Neuronal stem cell (in vitro differentiated cells): ENCODE measurements at regions not wholly inside any gene's neighbourhood (a gene's known extent, or its start where the extent isn't known, plus 50 kb on each side); places are given as distances from the start of the nearest gene placed in this dataset.

Experiments
- DNase-seq: peaks from one replicate; pipeline ENCODE4 v3.0.0-alpha.2; 2013; ENCODE audit warnings: low spot score
- H2AFZ ChIP-seq: one replicate; pipeline ENCODE4 v1.6.1; 2013; ENCODE audit warnings: mild to moderate bottlenecking, low read length, inconsistent platforms
- H2AK5ac ChIP-seq: 2 replicates; pipeline ENCODE4 v1.6.1; 2013; ENCODE audit warnings: low read depth, mild to moderate bottlenecking, inconsistent platforms, low read length, moderate library complexity, mixed read lengths
- H2BK120ac ChIP-seq: 2 replicates; pipeline ENCODE4 v1.6.1; 2013; ENCODE audit warnings: low read depth, mild to moderate bottlenecking, inconsistent platforms, low read length, moderate library complexity, mixed read lengths
- H2BK12ac ChIP-seq: one replicate; pipeline ENCODE4 v1.6.1; 2013; ENCODE audit warnings: low read length, inconsistent platforms
- H2BK15ac ChIP-seq: 2 replicates; pipeline ENCODE4 v1.6.1; 2013; ENCODE audit warnings: mild to moderate bottlenecking, low read length, inconsistent platforms, mixed read lengths
- H2BK5ac ChIP-seq: one replicate; pipeline ENCODE4 v1.6.1; 2013; ENCODE audit warnings: inconsistent platforms, mild to moderate bottlenecking, low read length, moderate library complexity
- H3K14ac ChIP-seq: one replicate; pipeline ENCODE4 v1.6.1; 2013; ENCODE audit warnings: low read length, inconsistent platforms
- H3K18ac ChIP-seq: 2 replicates; pipeline ENCODE4 v1.6.1; 2013; ENCODE audit warnings: low read length, inconsistent platforms
- H3K23ac ChIP-seq: 2 replicates; pipeline ENCODE4 v1.6.1; 2013; ENCODE audit warnings: low read depth, mild to moderate bottlenecking, mixed read lengths, low read length, inconsistent platforms; ENCODE audit not compliant: poor library complexity
- H3K27ac ChIP-seq: replicated peaks from 3 replicates; pipeline ENCODE4 v1.5.1; 2013; ENCODE audit warnings: low read length, inconsistent platforms
- H3K27me3 ChIP-seq, 3 experiments: 2 replicates each; pipeline ENCODE4 v1.6.1; 2013; ENCODE audit warnings: low read length in 3 of 3, mild to moderate bottlenecking in 2 of 3, inconsistent platforms in 1 of 3, low read depth in 1 of 3, mixed read lengths in 1 of 3, moderate library complexity in 1 of 3; ENCODE audit not compliant: control insufficient read depth in 3 of 3, insufficient read depth in 3 of 3
- H3K36me3 ChIP-seq, 2 donors: replicated peaks in 1 of 2; 2 replicates each; pipeline ENCODE4 v1.6.1; 2013; ENCODE audit warnings: low read length in 2 of 2; ENCODE audit not compliant: control insufficient read depth in 2 of 2, insufficient read depth in 2 of 2
- H3K4ac ChIP-seq: 2 replicates; pipeline ENCODE4 v1.6.1; 2013; ENCODE audit warnings: inconsistent platforms, mild to moderate bottlenecking, low read length, moderate library complexity
- H3K4me1 ChIP-seq, 2 donors: 1 replicate in 1 of 2; 2 replicates in 1 of 2; pipeline ENCODE4 v1.6.1; 2013; ENCODE audit warnings: low read length in 2 of 2, low read depth in 1 of 2; ENCODE audit not compliant: control insufficient read depth in 2 of 2, insufficient read depth in 1 of 2
- H3K4me2 ChIP-seq: one replicate; pipeline ENCODE4 v1.6.1; 2013; ENCODE audit warnings: mild to moderate bottlenecking, low read length, inconsistent platforms; ENCODE audit not compliant: insufficient read depth, poor library complexity, severe bottlenecking
- H3K4me3 ChIP-seq, 2 donors: 2 replicates each; pipeline ENCODE4 v1.5.1; 2013; ENCODE audit warnings: low read length in 2 of 2, mild to moderate bottlenecking in 2 of 2, inconsistent platforms in 1 of 2, moderate library complexity in 1 of 2
- H3K79me1 ChIP-seq: one replicate; pipeline ENCODE4 v1.6.1; 2013; ENCODE audit warnings: low read depth, mild to moderate bottlenecking, inconsistent platforms, low read length, moderate library complexity
- H3K9ac ChIP-seq: one replicate; pipeline ENCODE4 v1.6.1; 2013; ENCODE audit warnings: mild to moderate bottlenecking, low read depth, low read length, inconsistent platforms; ENCODE audit not compliant: poor library complexity
- H3K9me3 ChIP-seq, 2 donors: replicated peaks in 1 of 2; 2 replicates each; pipeline versions ENCODE3 to v1.6.1; 2013; ENCODE audit warnings: low read length in 2 of 2, mild to moderate bottlenecking in 2 of 2, inconsistent platforms in 1 of 2, low read depth in 1 of 2, mixed read lengths in 1 of 2, moderate library complexity in 1 of 2; ENCODE audit not compliant: control insufficient read depth in 2 of 2, insufficient read depth in 1 of 2
- H4K8ac ChIP-seq: one replicate; pipeline ENCODE4 v1.6.1; 2013; ENCODE audit warnings: low read depth, mild to moderate bottlenecking, inconsistent platforms, low read length, moderate library complexity
- H4K91ac ChIP-seq: one replicate; pipeline ENCODE4 v1.6.1; 2013; ENCODE audit warnings: low read length, low read depth, mild to moderate bottlenecking, inconsistent platforms; ENCODE audit not compliant: poor library complexity
- WGBS, 2 donors: extraction: QIAGEN DNeasy Blood & Tissue Kit; methylation state at CpG; one replicate each; pipeline ENCODE4 v1.1.7; 2013; ENCODE audit warnings: missing lambda C conversion rate in 2 of 2, mixed read lengths in 1 of 2; ENCODE audit not compliant: insufficient read length in 2 of 2, insufficient replicate concordance in 1 of 2; ENCODE audit errors: extremely low coverage in 2 of 2; 5-methylcytosine and 5-hydroxymethylcytosine counted together

DNA sequence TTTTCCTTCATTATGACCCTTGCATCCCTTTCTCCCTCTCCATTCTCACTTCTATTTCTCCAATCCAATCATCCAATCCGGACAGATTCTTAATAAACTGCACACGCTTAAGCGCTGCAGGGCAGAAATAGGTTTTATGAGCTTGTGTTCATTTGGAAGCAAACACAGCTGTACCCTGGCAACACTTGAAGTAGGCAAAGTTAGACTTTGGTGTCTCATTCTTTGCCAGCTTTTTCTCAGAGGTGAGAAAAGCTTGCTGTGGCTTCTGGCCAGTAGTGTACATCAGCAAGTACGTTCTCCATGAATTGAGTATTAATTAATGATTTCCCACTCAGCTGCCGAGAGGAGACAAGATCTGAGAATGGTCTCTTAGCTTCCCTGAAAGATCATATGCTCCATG is 88.5 kb downstream of the FBXO4 start:
- H3K9ac ChIP-seq, result no peak overlapping the region

DNA sequence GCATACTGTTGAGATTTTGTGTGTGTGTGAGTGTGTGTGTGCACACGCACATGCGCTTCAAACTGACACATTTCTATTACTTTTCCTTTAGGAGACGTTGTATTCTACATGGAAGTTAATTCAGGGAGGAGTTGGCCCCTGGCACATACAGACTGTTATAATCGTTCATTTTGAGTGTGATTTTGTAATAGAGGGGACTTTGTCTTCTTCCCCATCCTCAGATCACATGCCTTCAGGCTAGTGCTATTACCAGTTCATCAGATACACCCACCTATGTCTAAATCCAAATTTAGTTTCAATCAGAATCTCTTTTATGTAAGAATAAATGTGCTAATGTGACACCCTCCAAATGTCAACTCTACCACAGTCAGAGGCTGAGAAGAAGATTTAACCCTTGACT is 90.2 kb downstream of the FBXO4 start:
- Histone ChIP-seq H3K4me1 (no peaks in the 10 kb centered on the region), H4K8ac (no peak overlapping the region), H3K23ac (no peak overlapping the region), H3K18ac (no peak overlapping the region), H4K91ac (no peak overlapping the region), H3K14ac (no peak overlapping the region), H3K9me3 (no peaks in the 10 kb centered on the region), H2BK12ac (no peak overlapping the region), H3K9ac (no peak overlapping the region), H2AK5ac (no peak overlapping the region), H2BK5ac (no peak overlapping the region), H3K4me2 (no peak overlapping the region), H2BK120ac (no peak overlapping the region), H3K36me3 (no peaks in the 10 kb centered on the region), H3K27me3 (no peaks in the 10 kb centered on the region), H3K27ac (no peak overlapping the region), H2AFZ (no peak overlapping the region), H2BK15ac (no peak overlapping the region), H3K4me3 (no peak overlapping the region), H3K79me1 (peaks cover 2% of the 10 kb centered on the region), H3K4ac (no peak overlapping the region)
- no peak for DNase-seq
- WGBS, 2 donors, result no CpG with 5 or more reads among the region's 4 CpGs

More for the DNA sequence above, 88.5 kb downstream of the FBXO4 start:
- no peak overlapping the region for H2AFZ ChIP-seq
- H3K4me1 ChIP-seq, result no peaks in the 10 kb centered on the region
- 100% methylated on average over 2 of the region's 5 CpGs; no CpG with 5 or more reads in 1 of the 2 donors for WGBS, 2 donors
- H3K14ac ChIP-seq, result no peak overlapping the region
- no peak overlapping the region for H3K23ac ChIP-seq
- H3K36me3 ChIP-seq, result no peaks in the 10 kb centered on the region
- H3K18ac ChIP-seq, result no peak overlapping the region
- H4K8ac ChIP-seq, result no peak overlapping the region
- no peak overlapping the region for H3K4ac ChIP-seq
- no peak overlapping the region for H2BK12ac ChIP-seq
- H4K91ac ChIP-seq, result no peak overlapping the region
- H3K79me1 ChIP-seq, result peaks cover 2% of the 10 kb centered on the region
- H3K27me3 ChIP-seq, result no peaks in the 10 kb centered on the region
- H3K4me3 ChIP-seq, result no peak overlapping the region
- no peak overlapping the region for H2AK5ac ChIP-seq
- no peak overlapping the region for H2BK5ac ChIP-seq
- no peak overlapping the region for H3K4me2 ChIP-seq
- H2BK15ac ChIP-seq, result no peak overlapping the region
- H3K9me3 ChIP-seq, result no peaks in the 10 kb centered on the region
- no peak overlapping the region for H2BK120ac ChIP-seq
- no peak for DNase-seq
- no peak overlapping the region for H3K27ac ChIP-seq

DNA sequence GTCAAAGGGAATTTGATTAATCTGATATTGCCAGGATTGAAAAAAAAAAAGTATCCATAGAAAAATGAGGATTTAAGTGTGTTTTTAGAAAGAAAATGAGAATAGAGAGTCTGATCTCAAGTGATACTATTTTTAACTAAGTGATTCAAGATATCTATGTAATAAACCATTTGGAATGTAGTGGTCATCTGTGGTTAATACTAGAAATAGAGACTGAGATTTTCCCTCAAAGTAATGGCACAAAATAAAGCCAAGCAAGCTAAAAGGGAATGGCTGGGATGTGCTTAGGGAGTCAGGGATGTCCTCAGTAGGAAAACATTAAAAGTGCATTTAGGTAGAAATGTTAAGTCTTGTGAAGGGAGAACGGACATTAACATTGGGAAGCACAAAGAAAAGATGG is 90.6 kb downstream of the FBXO4 start:
- Histone ChIP-seq H3K27me3 (no peaks in the 10 kb centered on the region), H2BK120ac (no peak overlapping the region), H2BK12ac (no peak overlapping the region), H3K18ac (no peak overlapping the region), H3K4me1 (no peaks in the 10 kb centered on the region), H2BK15ac (no peak overlapping the region), H3K4me3 (no peak overlapping the region), H2BK5ac (no peak overlapping the region), H3K79me1 (peaks cover 2% of the 10 kb centered on the region), H3K23ac (no peak overlapping the region), H3K36me3 (no peaks in the 10 kb centered on the region), H3K27ac (no peak overlapping the region), H3K14ac (no peak overlapping the region), H3K4ac (no peak overlapping the region), H3K4me2 (no peak overlapping the region), H3K9me3 (no peaks in the 10 kb centered on the region), H2AK5ac (no peak overlapping the region), H2AFZ (no peak overlapping the region), H4K8ac (no peak overlapping the region), H4K91ac (no peak overlapping the region), H3K9ac (no peak overlapping the region)
- no CpG with 5 or more reads among the region's 1 CpG for WGBS, 2 donors
- DNase-seq, result no peak

DNA sequence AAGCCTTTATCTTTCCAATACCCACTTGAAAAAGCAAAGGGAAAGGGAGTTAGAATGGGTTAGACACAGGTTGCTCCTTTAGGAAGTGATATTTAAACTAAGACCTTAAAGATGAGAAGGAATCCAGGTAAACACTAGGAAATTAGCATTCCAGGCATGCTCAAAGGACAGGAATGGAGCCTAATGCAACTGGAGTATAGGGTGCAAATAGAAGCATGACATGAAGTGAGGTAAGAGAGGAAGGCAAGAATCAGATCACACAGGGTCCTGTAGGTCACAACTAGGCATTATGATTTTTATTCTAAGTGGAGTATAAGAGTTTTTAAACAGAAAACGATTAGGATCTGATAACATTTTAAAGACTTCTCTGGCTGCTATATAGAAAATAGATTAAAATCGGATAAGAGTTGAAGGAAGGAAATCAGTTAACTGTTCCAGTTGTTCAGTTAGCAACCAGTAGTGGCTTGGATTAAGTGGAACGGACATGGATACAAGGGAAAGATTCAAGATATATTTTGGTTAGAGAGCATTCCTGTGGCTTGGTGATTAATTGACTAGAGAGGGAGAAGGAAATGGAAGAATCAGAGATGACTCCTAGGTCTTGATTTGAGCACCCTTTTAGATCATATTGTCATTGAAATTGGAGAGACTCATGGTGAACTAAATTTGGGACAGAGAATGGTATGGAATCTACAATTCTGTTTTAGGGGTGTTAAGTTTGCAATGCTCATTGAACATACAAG is 95.9 kb downstream of the FBXO4 start:
- Histone ChIP-seq H3K4me1 (no peaks in the 10 kb centered on the region), H3K14ac (no peak overlapping the region), H2BK12ac (no peak overlapping the region), H3K4me2 (no peak overlapping the region), H2AK5ac (no peak overlapping the region), H3K18ac (no peak overlapping the region), H3K27me3 (no peaks in the 10 kb centered on the region), H3K4me3 (no peak overlapping the region), H4K91ac (no peak overlapping the region), H3K23ac (no peak overlapping the region), H3K9me3 (no peaks in the 10 kb centered on the region), H3K36me3 (no peaks in the 10 kb centered on the region), H2BK5ac (no peak overlapping the region), H3K27ac (no peak overlapping the region), H3K9ac (no peak overlapping the region), H4K8ac (no peak overlapping the region), H2BK15ac (no peak overlapping the region), H2AFZ (no peak overlapping the region), H3K79me1 (no peaks in the 10 kb centered on the region), H3K4ac (no peak overlapping the region), H2BK120ac (no peak overlapping the region)
- WGBS, 2 donors, result no CpG with 5 or more reads among the region's 3 CpGs
- no peak for DNase-seq
